ENCODE measurements at regions not wholly inside any gene's neighbourhood (a gene's known extent, or its start where the extent isn't known, plus 50 kb on each side); places are given as distances from the start of the nearest gene placed in this dataset.

GRCh38 chr10:31620226-31621151 lies 301.5 kb downstream of the ZEB1 start:
- peak; percentile 56 for TF ChIP-seq CTCF (IDR thresholded peaks at IDR 0.05; ENCODE audit: insufficient read depth, low read length)
- H3K4me3 ChIP-seq (ENCODE audit: low read depth, low read length): no peak overlapping the region
- DNase-seq (ENCODE audit: low read depth): peak; percentile 93

GRCh38 chr10:31619531-31620061 lies 300.6 kb downstream of the ZEB1 start:
- H3K4me3 ChIP-seq (ENCODE audit: low read depth, low read length): no peak overlapping the region
- no peak for TF ChIP-seq CTCF (IDR thresholded peaks at IDR 0.05; ENCODE audit: insufficient read depth, low read length)
- DNase-seq (ENCODE audit: low read depth): no peak

DNA sequence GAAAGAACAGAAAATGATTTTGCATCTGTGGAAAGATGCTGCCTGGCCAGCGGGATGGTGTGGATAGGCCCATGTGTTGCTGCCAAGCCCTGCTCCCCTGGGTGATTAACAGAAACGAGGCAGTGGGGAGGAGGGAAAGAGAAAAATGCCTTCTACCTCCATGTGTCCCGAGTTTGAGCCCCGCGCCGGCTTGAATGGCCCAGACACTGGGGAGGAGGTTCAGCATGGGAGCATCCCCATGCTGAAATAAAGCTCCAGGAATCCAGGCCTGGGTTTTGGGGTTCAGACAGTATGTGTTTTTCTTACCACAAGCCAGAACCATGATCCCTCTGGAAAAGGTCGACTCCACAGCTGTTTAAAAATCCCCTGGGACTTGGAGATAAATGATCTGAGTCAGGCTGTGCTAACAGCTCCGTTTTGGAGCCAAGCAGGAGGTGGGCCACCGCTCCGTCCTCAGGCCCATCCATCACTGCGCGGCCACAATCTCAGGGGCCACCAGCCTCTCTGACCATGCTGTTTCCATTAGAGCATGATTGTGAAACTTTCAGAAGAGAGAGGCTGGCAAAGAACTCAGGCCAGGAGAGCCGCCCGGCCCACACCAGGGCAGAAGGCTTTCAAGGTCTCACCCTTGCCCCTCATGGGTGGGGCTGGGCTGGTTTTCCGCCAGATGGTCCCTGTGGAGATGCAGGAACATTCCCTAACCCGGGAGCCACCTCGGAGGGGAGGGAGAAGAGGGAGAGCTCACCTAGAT lies 299.7 kb downstream of the ZEB1 start:
- DNase-seq (ENCODE audit: low read depth): peak; percentile 97
- no peak for TF ChIP-seq CTCF (IDR thresholded peaks at IDR 0.05; ENCODE audit: insufficient read depth, low read length)
- H3K4me3 ChIP-seq (ENCODE audit: low read depth, low read length): no peak overlapping the region

GRCh38 chr10:31617757-31618156 lies 298.7 kb downstream of the ZEB1 start:
- H3K4me3 ChIP-seq (ENCODE audit: low read depth, low read length): no peak overlapping the region
- DNase-seq (ENCODE audit: low read depth): no peak
- no peak for TF ChIP-seq CTCF (IDR thresholded peaks at IDR 0.05; ENCODE audit: insufficient read depth, low read length)

DNA sequence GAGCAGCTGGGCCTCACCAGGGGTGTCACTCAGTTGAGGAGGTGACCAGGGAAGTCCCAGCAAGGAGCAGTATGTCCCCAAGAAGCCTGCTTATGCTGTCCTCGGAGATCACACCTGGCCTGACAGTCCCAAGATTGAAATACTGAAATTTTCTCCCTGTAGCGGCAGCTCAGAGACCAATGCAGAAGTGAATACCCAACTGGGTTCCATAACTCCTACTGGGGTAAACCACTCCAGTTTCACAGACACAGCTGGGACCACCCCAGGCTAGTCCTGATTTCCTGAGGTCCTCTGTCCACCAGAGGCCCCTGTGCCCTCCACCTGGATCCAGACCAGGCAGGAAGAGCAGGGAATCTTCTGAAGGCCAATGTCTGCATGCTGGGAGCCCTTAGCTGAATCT lies 298.1 kb downstream of the ZEB1 start:
- no peak overlapping the region for H3K4me3 ChIP-seq (ENCODE audit: low read depth, low read length)
- DNase-seq (ENCODE audit: low read depth): no peak
- TF ChIP-seq CTCF (IDR thresholded peaks at IDR 0.05; ENCODE audit: insufficient read depth, low read length): no peak

GRCh38 chr10:31615129-31615528 lies 296.1 kb downstream of the ZEB1 start:
- DNase-seq (ENCODE audit: low read depth): no peak
- H3K4me3 ChIP-seq (ENCODE audit: low read depth, low read length): no peak overlapping the region
- TF ChIP-seq CTCF (IDR thresholded peaks at IDR 0.05; ENCODE audit: insufficient read depth, low read length): no peak
